Daoy (cell line): ENCODE measurements at regions not wholly inside any gene's neighbourhood (a gene's known extent, or its start where the extent isn't known, plus 50 kb on each side); places are given as distances from the start of the nearest gene placed in this dataset.
"Not testable (repeated sequence)": the region's sequence is repeated elsewhere in the genome, so short reads cannot be mapped to it uniquely, and the experiment has no call there.

Source experiments
- DNase-seq: peaks from one replicate; pipeline ENCODE4 v3.0.0-alpha.2; 2015; ENCODE audit warnings: low read depth

DNA sequence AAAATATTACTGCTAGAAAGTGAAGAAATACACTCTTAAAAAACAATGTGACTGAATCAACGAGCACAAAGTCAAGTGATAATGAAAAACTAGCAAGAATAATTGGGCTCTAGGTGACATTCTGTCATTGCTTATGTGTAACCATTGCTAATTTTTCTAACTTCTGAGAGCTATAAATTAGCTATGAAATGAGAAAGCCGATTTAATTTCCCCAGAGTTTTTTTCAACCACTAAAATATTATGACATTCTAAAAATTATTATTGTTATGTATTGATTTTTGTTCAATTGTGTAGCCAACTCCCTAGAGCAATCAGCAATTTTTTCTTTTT, 458.6 kb upstream of the ATXN8OS start:
- no peak for DNase-seq

GRCh38 chr13:69648340-69649062, 459.1 kb upstream of the ATXN8OS start:
- DNase-seq: no peak

GRCh38 chr13:69644447-69644846, 463.2 kb upstream of the ATXN8OS start:
- no peak for DNase-seq

DNA sequence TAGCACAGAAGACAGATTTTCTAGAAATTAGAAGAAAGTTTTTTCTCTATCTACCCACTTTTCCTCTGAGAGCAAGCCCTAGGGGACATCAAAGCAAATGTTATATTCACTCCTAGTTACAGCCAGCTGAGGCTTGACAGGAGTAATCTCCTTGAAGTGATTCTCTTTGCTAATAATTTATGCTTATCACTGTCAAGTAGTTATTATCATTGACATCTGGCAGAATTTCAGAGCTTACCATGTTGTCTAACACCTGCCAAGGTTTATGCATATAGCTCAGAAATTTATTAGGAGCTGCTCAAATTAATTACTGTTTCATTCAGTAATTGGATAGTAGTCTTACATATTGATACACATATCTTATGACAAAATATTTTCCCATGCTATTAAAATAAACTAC, 465.9 kb upstream of the ATXN8OS start:
- no peak for DNase-seq

DNA sequence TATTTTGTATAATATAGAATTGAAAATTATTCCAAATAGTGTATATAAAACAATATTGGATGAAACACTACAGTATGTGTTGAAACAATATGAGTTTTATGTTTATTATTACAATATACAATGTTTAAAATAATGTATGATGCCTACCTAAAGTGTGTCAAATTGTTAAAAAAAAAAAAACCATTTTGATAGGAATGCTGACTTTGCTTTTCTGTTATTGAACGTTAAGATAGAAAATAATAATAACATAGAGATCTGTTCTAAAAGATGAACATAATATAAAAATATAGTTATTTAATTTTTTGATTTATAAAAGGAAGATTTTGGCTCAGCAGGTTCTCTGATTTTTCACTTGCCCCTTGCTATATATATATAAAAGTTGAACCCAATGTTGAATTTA, 474.6 kb upstream of the ATXN8OS start:
- DNase-seq: no peak

- DNase-seq: no peak
These were observed 483.7 kb upstream of the ATXN8OS start for GRCh38 chr13:69623973-69624372.

DNA sequence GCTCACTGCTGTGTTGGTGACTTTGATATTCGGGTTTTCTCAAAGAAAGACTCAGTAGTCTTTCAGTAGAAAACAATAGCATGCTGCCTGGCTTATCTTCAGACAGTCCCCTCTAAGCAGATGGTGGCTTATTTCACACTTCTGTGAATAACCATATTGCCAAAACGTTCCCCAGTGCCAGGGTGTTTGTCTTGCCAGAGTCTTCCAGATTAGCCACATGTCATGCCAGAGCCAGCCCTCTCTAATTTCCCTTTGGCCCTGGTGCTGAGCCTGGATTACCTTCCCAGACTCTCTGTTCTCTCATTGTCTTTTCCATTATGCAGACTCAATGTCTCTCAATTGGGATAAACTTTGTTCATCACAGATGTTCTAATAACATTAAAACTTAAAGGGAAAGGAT, 488.0 kb upstream of the ATXN8OS start:
- no peak for DNase-seq

- DNase-seq: no peak
These were observed 488.8 kb upstream of the ATXN8OS start for GRCh38 chr13:69618838-69619237.

DNA sequence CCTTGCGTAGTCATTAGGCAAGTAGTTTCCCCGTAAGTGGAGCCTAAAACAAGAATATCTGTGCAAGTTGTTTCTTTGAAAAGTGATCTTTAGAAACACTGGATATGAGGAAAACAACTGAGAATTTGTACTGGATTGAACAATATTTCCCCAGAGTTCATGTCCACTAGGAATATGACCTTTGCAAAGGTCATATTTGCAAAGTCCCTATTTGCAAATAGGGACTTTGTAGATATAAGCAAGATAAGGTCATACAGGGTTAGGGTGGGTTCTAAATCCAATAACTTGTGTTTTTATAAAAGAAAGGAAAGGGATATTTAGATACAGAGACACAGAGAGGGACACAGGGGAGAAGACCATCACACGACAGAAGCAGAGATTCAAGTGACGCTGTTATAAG, 489.2 kb upstream of the ATXN8OS start:
- no peak for DNase-seq

GRCh38 chr13:69617587-69617986, 490.0 kb upstream of the ATXN8OS start:
- no peak for DNase-seq

DNA sequence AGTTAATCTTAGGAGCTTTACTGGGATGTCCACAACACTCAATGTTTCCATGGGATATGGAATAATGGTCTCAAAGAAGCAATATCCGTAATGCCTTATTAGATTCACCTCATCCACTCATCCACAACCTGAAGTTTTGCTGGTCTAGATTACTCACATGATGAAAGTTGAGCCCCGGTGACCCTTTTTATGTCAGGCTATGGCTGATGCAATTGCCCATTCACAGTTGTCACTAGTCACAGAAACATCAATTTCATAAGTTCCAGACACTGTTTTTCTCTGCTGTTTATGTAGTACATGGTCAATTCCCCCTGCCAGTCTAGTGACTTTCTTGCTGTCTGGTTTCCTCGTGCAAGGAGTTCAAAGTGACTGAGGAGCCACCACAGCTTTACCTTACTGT, 491.2 kb upstream of the ATXN8OS start:
- no peak for DNase-seq

DNA sequence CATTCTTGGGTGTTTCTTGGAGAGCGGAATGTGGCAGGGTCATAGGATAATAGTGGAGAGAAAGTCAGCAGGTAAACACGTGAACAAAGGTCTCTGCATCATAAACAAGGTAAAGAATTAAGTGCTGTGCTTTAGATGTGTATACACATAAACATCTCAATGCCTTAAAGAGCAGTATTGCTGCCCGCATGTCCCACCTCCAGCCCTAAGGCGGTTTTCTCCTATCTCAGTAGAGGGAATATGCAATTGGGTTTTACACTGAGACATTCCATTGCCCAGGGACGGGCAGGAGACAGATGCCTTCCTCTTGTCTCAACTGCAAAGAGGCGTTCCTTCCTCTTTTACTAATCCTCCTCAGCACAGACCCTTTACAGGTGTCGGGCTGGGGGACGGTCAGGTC, 492.6 kb upstream of the ATXN8OS start:
- not testable (repeated sequence) for DNase-seq

DNA sequence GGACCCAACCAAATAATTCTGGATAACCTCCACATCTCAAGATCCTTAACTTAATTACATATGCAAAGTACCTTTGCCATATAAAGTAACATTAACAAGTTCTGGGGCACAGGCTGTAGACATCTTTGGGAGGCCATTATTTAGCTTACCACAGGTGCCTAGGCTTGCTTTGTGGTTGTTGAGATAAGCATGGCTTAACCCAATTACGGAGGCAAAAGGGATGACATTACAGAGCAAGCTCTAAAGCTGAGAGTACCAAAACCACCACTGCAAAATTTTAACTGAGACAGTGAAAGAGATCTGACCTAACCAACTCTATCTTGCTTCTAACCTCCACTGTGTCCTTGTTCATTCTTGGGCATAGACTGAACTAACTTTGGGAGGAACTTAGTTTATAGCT, 502.9 kb upstream of the ATXN8OS start:
- no peak for DNase-seq

DNA sequence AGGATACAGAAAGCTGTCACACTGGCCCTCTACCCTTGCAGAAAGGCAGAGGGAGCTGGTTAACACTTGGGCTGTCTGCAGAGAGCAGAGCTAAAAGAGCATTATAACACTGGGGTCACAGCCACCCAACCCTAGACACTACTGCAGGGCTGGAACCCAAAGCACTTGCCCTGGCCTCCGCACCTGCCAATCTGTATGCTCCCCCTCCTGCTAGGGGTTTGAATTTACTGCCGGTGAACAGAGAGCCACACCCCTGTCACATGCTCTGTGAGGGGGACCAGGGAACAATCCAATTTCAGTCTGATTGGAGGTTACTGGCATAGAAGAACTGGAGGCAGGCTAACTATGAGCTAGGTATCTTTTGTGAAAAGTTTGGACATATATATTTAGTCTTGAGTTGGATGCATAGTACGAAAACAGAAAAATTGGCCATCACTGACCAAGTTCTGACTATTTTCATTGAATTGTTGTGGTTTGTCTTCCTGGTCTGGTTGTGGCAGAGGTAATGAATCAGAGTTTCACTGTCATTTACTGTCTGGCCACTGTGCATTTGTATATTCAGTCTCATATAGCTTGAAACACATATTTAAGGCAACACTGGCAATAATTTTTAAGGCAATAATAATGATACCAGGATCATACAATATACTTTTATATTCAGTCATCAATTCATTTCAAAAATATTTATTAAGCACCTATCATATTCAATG, 504.3 kb upstream of the ATXN8OS start:
- DNase-seq: no peak

DNA sequence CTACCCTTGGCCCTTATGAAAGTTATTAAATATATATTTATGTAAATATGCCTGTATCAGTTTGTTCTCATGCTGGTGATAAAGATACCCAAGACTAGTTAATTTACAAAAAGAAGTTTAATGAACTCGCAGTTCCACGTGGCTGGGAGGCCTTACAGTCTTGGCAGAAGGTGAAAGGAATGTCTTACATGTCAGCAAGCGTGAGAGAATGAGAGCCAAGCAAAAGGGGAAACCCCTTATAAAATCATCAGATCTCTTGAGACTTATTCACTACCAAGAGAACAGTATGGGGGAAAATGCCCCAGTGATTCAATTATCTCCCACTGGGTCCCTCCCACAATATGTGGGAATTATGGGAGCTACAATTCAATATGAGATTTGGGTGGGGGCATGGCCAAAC, 506.0 kb upstream of the ATXN8OS start:
- DNase-seq: no peak

GRCh38 chr13:69600811-69601210, 506.8 kb upstream of the ATXN8OS start:
- no peak for DNase-seq

DNA sequence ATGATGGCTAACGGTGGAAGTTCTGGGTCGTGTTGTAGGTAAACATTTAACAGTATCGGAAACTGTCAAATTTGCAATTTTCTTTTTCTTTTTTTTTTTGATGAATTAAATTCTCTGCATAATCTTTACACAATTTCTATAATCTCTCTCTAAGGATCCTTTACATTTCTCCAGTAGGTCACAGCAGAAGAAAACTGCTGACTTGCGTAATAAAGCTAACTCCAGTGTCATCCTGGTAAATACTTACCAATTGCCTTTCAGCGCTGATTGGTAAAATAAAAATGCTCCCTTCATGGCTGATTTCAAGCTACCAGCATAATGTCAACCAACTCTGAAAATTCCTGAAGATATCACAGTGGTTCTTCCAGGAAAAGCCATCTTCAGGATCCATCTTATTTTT, 510.5 kb upstream of the ATXN8OS start:
- no peak for DNase-seq

- DNase-seq: no peak
These were observed 512.4 kb upstream of the ATXN8OS start for GRCh38 chr13:69595181-69595580.

DNA sequence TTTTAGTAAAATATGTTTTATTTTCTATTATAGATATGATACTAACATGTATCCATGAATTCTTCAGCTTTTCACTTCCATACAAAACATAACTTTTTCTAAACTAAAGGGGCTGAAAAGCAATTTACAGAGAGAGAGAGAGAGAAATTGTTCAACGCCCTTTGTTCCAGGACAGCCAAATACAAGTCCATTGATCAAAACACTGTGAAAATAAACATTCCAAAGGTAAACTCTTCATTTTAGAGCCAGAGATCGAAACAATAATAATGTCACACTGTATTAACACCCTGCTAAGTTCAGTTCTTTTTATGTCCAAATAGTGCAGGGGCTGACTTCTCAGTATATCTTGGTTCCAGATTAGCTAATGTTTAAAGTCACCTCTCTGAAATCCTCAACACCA, 516.2 kb upstream of the ATXN8OS start:
- no peak for DNase-seq

- no peak for DNase-seq
These were observed 517.9 kb upstream of the ATXN8OS start for GRCh38 chr13:69589531-69590235.

- no peak for DNase-seq
These were observed 522.0 kb upstream of the ATXN8OS start for GRCh38 chr13:69585656-69586055.

DNA sequence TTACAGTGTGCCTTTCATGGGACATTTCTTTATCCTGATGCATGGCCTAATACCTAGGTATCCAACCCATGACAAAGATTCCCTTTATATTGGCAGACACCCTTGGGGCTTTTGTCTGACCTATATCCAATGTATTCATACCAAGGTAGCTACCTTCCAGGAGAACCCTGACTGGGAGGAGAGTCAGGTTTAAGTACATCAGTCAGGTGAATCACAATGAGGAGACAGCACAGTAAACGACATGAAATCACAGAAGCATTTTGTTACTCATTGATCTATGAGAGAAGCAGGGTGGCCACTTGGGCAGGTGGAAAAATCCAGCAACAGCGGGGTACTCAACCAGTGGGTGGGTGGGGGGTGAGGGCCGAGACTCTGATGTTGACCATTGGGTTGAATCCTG, 527.4 kb upstream of the ATXN8OS start:
- no peak for DNase-seq

GRCh38 chr13:69579351-69579750, 528.3 kb upstream of the ATXN8OS start:
- DNase-seq: no peak
